HG03378 (cell line): ENCODE measurements at regions not wholly inside any gene's neighbourhood (a gene's known extent, or its start where the extent isn't known, plus 50 kb on each side); places are given as distances from the start of the nearest gene placed in this dataset.
"Not testable (repeated sequence)": the region's sequence is repeated elsewhere in the genome, so short reads cannot be mapped to it uniquely, and the experiment has no call there.

Experiments
- ATAC-seq: cut with Tn5 transposase; IDR thresholded peaks from one replicate; pipeline ENCODE4 v1.9.1; 2021; ENCODE audit warnings: mild to moderate bottlenecking, moderate library complexity; ENCODE audit not compliant: unreplicated experiment

DNA sequence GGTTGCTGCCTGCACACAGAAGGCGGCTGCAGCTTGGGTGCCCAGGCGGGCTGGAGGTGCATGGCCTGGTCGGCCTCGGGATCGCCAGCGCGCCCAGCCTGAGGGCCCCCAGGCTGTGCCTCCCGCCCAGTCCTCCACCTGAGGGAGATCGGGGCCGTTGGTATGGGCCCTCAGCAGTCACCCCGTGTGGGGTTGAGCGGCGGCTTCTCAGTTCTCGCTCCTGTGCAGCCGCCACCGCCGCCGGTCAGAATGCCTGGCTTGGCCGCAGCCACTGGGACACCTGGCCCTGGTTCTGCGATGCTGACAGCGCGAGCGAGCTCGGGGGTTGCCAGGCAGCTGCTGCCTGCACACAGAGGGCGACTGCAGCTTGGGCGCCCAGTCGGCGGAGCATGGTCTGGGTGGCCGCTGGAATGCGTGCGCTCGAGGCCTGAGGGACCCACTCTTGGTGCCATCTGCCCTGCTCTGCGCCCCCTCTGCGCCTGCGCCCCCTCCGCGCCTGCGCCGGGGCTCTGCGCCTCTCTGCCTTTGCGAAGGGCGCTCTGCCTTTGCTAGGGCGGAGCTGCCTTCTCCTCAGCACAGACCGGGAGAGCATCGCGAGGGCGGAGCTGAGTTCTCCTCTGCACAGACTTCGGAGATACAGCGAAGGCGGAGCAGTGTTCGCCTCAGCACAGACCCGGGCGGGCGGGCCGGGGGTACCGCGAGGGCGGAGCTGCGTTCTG, 84.6 kb upstream of the ZNG1F start:
- ATAC-seq, result peak; percentile 100

DNA sequence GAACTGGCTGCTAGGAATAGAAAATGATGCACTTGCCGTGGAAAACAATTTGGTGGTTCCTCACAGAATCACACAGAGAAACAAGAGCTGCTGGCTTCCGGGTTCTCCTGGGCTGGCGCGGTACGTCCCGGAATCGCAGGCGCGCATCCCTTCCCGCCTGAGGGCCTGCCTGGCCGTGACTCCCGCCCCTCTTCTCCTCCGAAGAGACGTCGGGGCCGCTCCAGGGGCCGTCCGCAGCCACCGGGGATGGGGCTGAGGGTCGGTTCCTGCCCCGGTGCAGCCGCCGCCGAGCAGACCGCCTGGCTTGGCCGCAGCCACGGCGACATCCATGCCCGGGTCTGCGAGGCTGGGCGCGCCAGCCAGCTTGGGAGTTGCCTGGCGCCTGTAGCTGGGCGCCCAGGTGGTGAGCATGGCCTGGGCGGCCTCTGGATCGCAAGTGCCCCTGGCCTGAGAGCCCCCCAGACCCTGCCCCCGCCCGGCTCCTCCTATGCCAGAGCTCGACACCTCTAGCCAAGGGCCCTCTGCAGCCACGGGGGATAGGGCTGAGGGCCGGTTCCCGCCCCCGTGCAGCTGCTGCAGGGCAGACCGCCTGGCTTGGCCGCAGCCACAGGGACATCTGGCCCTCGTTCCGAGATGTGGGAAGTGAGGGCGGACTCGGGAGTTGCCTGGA, 83.9 kb upstream of the ZNG1F start:
- ATAC-seq, result peak; percentile 43

DNA sequence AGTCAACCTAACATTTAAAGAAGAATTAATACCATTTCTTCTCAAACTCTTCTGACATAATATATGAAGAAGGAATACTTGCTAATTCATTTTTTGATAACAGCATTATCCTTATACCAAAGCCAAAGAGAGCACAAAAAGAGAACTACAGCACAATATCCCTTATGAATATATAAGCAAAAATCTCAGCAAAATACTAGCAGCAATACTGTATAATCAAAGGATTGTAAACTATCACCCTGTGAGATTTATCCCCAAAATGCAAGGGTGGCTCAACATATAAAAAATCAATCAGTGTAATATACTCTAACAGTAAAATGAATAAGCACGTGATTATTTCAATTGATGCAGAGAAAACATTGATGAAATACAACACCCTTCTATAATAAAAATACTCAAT, 81.9 kb upstream of the ZNG1F start:
- ATAC-seq, result not testable (repeated sequence)

DNA sequence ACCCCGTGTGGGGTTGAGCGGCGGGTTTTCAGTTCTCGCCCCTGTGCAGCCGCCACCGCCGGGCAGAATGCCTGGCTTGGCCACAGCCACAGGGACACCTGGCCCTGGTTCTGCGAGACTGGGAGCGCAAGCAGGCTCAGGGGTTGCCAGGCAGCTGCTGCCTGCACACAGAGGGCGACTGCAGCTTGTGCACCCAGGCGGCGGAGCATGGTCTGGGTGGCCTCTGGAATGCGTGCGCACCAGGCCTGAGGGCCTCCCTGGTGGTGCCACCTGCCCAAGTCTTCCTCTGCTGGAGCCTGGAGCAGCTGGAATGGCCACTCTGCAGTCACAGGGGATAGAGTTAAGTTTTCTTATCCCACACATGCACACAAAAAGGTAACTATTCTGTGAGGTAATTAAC, 80.4 kb upstream of the ZNG1F start:
- ATAC-seq, result not testable (repeated sequence)

DNA sequence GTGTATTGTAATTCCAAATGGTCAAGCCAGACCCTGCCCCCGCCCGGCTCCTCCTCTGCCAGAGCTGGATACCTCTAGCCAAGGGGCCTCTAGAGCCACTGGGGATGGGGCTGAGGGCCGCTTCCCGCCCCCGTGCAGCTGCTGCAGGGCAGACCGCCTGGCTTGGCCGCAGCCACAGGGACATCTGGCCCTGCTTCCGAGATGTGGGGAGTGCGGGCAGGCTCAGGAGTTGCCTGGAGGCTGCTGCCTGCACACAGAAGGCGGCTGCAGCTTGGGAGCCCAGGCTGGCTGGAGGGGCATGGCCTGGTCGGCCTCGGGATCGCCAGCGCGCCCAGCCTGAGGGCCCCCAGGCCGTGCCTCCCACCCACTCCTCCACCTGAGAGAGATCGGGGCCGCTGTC, 79.9 kb upstream of the ZNG1F start:
- ATAC-seq, result not testable (repeated sequence)

DNA sequence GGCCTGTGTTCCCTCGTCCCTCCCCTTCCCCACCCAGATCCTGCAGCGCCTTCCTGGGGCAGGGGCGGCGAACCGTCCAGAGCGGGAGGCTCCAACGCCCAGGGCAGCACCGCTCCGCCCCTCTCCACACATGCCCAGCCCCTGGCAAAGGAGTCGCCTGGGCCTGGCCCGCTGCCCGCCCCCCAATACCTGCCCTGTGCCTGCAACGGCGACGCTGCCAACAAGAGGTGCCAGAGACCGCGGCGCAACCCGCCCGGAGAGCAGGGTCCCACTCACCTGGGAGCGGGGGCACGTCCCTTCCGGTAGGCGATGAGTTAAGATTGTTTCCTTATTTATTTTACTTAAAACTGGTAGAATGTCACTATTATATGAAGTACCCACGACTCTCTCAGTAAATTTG, 77.5 kb upstream of the ZNG1F start:
- ATAC-seq, result not testable (repeated sequence)

DNA sequence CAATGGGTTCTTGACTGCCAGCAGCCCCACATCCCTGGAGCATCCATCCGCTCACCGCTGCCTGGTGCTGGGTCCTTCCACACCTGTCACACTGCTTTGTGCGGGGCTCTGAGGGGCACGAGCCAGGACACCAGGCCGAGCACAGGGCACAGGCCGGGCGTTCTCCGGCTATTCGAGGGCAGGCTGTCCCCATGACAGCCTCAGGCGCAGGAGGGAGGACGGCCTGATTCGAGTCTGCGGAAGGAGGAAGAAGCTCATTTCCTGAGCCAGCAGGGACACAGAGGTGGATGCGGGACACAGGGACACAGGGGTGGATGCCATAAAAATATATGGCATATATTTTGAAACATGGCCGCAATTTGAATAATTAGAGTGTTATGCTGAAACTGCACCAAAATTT, 76.9 kb upstream of the ZNG1F start:
- not testable (repeated sequence) for ATAC-seq

DNA sequence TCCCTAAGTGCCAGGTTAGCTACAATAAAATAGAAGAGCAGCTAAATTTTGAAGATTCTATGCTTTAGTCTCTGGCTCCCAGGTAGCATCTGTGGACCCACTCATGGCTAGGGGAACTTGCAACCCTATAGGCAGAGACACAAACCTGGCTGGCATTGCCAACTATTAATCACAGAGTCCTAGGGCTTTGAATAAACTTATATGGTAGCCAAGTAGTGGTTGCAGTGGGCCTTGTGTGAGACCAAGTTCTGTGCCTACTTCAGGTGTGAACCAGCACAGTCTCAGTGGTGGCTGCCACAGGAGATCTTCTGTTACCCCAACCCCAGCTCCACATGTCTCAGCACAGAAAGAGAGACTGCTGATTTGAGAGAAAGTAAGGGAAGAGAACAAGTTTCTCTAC, 62.9 kb upstream of the ZNG1F start:
- ATAC-seq, result not testable (repeated sequence)

DNA sequence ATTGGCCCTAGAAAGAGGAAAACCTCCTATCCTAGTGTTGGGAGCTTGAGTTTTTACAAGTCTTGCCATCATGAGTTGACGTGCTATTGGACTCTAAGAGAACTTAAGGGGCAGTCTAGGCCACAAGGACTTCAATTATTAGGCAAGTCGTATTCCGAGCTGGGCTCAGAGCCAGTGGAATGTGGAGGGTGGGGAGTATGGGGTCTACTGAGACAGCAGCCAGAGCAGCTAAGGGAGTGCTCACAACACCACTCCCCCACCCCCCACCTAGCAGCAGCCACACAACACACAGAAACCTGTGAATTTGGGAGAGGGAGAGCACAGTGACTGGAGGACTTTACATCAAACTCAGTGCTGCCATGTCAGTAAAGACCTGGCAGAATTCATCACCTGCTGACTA, 62.0 kb upstream of the ZNG1F start:
- ATAC-seq, result not testable (repeated sequence)

DNA sequence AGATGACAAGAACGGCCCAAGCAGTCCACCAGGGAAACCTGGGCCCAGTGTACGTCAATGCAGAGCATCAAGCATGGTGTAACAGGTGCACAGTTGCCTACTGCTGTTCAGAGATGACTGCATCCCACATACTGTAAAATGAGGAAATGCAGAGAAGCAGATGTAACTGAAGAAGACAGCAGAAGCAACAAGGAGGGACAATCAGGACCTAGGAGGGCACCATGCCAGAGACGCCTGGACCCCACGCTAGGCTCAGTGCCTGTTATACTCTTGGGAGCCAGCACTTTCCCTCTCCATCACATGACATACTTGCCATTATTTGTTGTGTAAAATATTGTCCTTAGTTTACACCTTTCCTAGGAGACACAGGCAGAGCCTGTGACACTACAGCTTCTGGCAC, 57.6 kb upstream of the ZNG1F start:
- not testable (repeated sequence) for ATAC-seq
